H1 (cell line): ENCODE measurements at regions not wholly inside any gene's neighbourhood (a gene's known extent, or its start where the extent isn't known, plus 50 kb on each side); places are given as distances from the start of the nearest gene placed in this dataset.

Experiments
- CTCF ChIA-PET: fragments of 300-600 bp; sonication (Branson Sonifier 250); formaldehyde crosslinking; loops from one replicate; lab custom pipeline; 2021; ENCODE audit not compliant: partially characterized antibody; lab: Charles Lee
- POLR2A ChIA-PET: fragments of 300-600 bp; sonication (Branson Sonifier 250); formaldehyde crosslinking; loops from one replicate; lab custom pipeline; 2021; ENCODE audit warnings: inconsistent platforms; ENCODE audit not compliant: partially characterized antibody; lab: Charles Lee
- DNase-seq, 2 experiments: peaks; one replicate each; pipeline versions ENCODE4 v3.0.0 to v3.0.0-alpha.2; 2010 to 2022; ENCODE audit warnings: low spot score in 2 of 2, low read depth in 1 of 2, mixed read lengths in 1 of 2
- FAIRE-seq: peaks from 2 replicates; lab custom pipeline; 2011; peaks lifted over from hg19 to GRCh38; lab: Jason Lieb, UNC
- H2AFZ ChIP-seq: 2 replicates; pipeline ENCODE4 v1.8.1; 2012; ENCODE audit warnings: low read length, inconsistent platforms
- H2AK5ac ChIP-seq: 2 replicates; pipeline ENCODE4 v1.6.1; 2013; ENCODE audit warnings: low read depth, low read length
- H2BK120ac ChIP-seq: replicated peaks from 2 replicates; pipeline ENCODE3; 2013; ENCODE audit warnings: low read depth, low read length, inconsistent platforms
- H2BK12ac ChIP-seq: 2 replicates; pipeline ENCODE4 v1.6.1; 2013; ENCODE audit warnings: low read depth, low read length
- H2BK15ac ChIP-seq: 2 replicates; pipeline ENCODE4 v1.6.1; 2013; ENCODE audit warnings: low read length
- H2BK20ac ChIP-seq: 2 replicates; pipeline ENCODE4 v1.6.1; 2013; ENCODE audit warnings: low read length
- H2BK5ac ChIP-seq: 2 replicates; pipeline ENCODE4 v1.6.1; 2013; ENCODE audit warnings: low read depth, low read length
- H3K14ac ChIP-seq: 2 replicates; pipeline ENCODE4 v1.6.1; 2013; ENCODE audit warnings: inconsistent platforms; ENCODE audit not compliant: insufficient read length
- H3K18ac ChIP-seq: 2 replicates; pipeline ENCODE4 v1.6.1; 2013; ENCODE audit warnings: low read length; ENCODE audit errors: extremely low read depth
- H3K23ac ChIP-seq: 2 replicates; pipeline ENCODE4 v1.6.1; 2013; ENCODE audit warnings: inconsistent platforms; ENCODE audit not compliant: insufficient read length
- H3K23me2 ChIP-seq: 2 replicates; pipeline ENCODE4 v1.6.1; 2013; ENCODE audit warnings: low read depth, low read length
- H3K27ac ChIP-seq: 2 replicates; pipeline ENCODE4 v1.6.1; 2011; ENCODE audit warnings: low read depth, low read length, inconsistent platforms
- H3K27me3 ChIP-seq, 4 experiments: replicated peaks in 1 of 4; 1 replicate in 1 of 4; 2 replicates in 3 of 4; pipeline versions ENCODE4 v1.6.1 to v1.8.1; 2011 to 2013; ENCODE audit warnings: low read length in 3 of 4, mild to moderate bottlenecking in 3 of 4, inconsistent platforms in 2 of 4, mixed read lengths in 2 of 4, moderate library complexity in 1 of 4; ENCODE audit not compliant: control insufficient read depth in 3 of 4, insufficient read depth in 3 of 4; ENCODE audit errors: extremely low read depth in 1 of 4
- H3K36me3 ChIP-seq, 4 experiments: 2 replicates each; pipeline versions ENCODE4 v1.6.1 to v1.8.1; 2011 to 2013; ENCODE audit warnings: mild to moderate bottlenecking in 4 of 4, low read length in 3 of 4, moderate library complexity in 2 of 4, control low read depth in 1 of 4, inconsistent platforms in 1 of 4; ENCODE audit not compliant: insufficient read depth in 4 of 4, control insufficient read depth in 2 of 4
- H3K4ac ChIP-seq: replicated peaks from 2 replicates; pipeline ENCODE3; 2013; ENCODE audit warnings: low read length, low read depth, mixed read lengths, inconsistent platforms; ENCODE audit not compliant: insufficient read length
- H3K4me1 ChIP-seq, 4 experiments: replicated peaks in 1 of 4; 1 replicate in 1 of 4; 2 replicates in 3 of 4; pipeline versions ENCODE4 v1.6.1 to v1.8.1; 2011 to 2013; ENCODE audit warnings: low read length in 3 of 4, inconsistent platforms in 2 of 4, mixed read lengths in 1 of 4; ENCODE audit not compliant: insufficient read depth in 4 of 4, control insufficient read depth in 3 of 4
- H3K4me2 ChIP-seq, 2 experiments: 2 replicates each; pipeline versions ENCODE4 v1.6.1 to v1.8.1; 2011 to 2013; ENCODE audit warnings: low read depth in 2 of 2, low read length in 2 of 2, control low read depth in 1 of 2, inconsistent platforms in 1 of 2, mild to moderate bottlenecking in 1 of 2; ENCODE audit not compliant: insufficient read depth in 1 of 2
- H3K4me3 ChIP-seq, 4 experiments: fragments of 200-600, 300-600 bp in 1 of 4; sonication (generic), shearing (Covaris generic), sonication (Bioruptor Twin) in 1 of 4; 2 replicates each; pipeline versions ENCODE4 v1.5.1 to v1.8.1; 2011 to 2016; ENCODE audit warnings: low read length in 4 of 4, low read depth in 3 of 4, control low read depth in 2 of 4, inconsistent platforms in 2 of 4, mild to moderate bottlenecking in 2 of 4, mixed read lengths in 1 of 4, moderate library complexity in 1 of 4; ENCODE audit not compliant: insufficient read depth in 2 of 4; ENCODE audit errors: extremely low read depth in 1 of 4
- H3K56ac ChIP-seq: replicated peaks from 2 replicates; pipeline ENCODE3; 2013; ENCODE audit warnings: low read depth, mild to moderate bottlenecking, mixed read lengths, low read length, inconsistent platforms; ENCODE audit not compliant: insufficient read length
- H3K79me1 ChIP-seq: 2 replicates; pipeline ENCODE4 v1.6.1; 2013; ENCODE audit warnings: low read depth, low read length, control low read depth
- H3K79me2 ChIP-seq, 2 experiments: 2 replicates each; pipeline versions ENCODE4 v1.6.1 to v1.8.1; 2012 to 2013; ENCODE audit warnings: low read length in 2 of 2, mild to moderate bottlenecking in 2 of 2, inconsistent platforms in 1 of 2; ENCODE audit not compliant: insufficient read depth in 2 of 2, control insufficient read depth in 1 of 2
- H3K9ac ChIP-seq, 4 experiments: replicated peaks in 1 of 4; 1 replicate in 1 of 4; 2 replicates in 3 of 4; pipeline versions ENCODE4 v1.6.1 to v1.8.1; 2011 to 2013; ENCODE audit warnings: low read depth in 3 of 4, low read length in 3 of 4, control low read depth in 2 of 4, mild to moderate bottlenecking in 2 of 4, moderate library complexity in 2 of 4, inconsistent platforms in 1 of 4; ENCODE audit errors: extremely low read depth in 1 of 4
- H3K9me3 ChIP-seq, 2 experiments: 2 replicates each; pipeline versions ENCODE4 v1.6.1 to v1.8.1; 2012 to 2013; ENCODE audit warnings: mild to moderate bottlenecking in 2 of 2, moderate library complexity in 2 of 2, control low read depth in 1 of 2, inconsistent platforms in 1 of 2, low read depth in 1 of 2, low read length in 1 of 2, mixed read lengths in 1 of 2; ENCODE audit not compliant: insufficient read depth in 2 of 2
- H4K20me1 ChIP-seq, 2 experiments: replicated peaks in 1 of 2; 2 replicates each; pipeline versions ENCODE3 to v1.8.1; 2011 to 2013; ENCODE audit warnings: inconsistent platforms in 2 of 2, low read length in 2 of 2, mild to moderate bottlenecking in 1 of 2; ENCODE audit not compliant: insufficient read depth in 2 of 2, control insufficient read depth in 1 of 2
- H4K5ac ChIP-seq: 2 replicates; pipeline ENCODE4 v1.6.1; 2013; ENCODE audit warnings: low read length, low read depth, mixed read lengths, inconsistent platforms; ENCODE audit not compliant: insufficient read length
- H4K8ac ChIP-seq: 2 replicates; pipeline ENCODE4 v1.8.0; 2013; ENCODE audit warnings: mild to moderate bottlenecking, moderate library complexity, low read length, inconsistent platforms; ENCODE audit not compliant: insufficient read depth; ENCODE audit errors: extremely low read depth
- H4K91ac ChIP-seq: replicated peaks from 2 replicates; pipeline ENCODE3; 2013; ENCODE audit warnings: low read length, mixed read lengths, inconsistent platforms; ENCODE audit not compliant: insufficient read length
- NRF1 ChIP-seq: IDR thresholded peaks from 2 replicates; pipeline ENCODE4 v1.6.1; 2011; ENCODE audit warnings: mild to moderate bottlenecking, low read depth, low read length, improper control_type of control experiment
- POU5F1 ChIP-seq: IDR thresholded peaks from 2 replicates; pipeline ENCODE4 v1.6.1; 2011; ENCODE audit warnings: low read depth, mild to moderate bottlenecking, low read length, moderate library complexity
- WGBS, 2 experiments: shearing (Covaris generic) in 1 of 2; methylation state at CpG; one replicate each; pipeline versions ENCODE4 v1.1.6 to v1.1.7; 2013 to 2015; ENCODE audit warnings: low lambda C conversion rate in 2 of 2, mixed read lengths in 2 of 2, inconsistent platforms in 1 of 2, low coverage in 1 of 2, missing lambda C conversion rate in 1 of 2; ENCODE audit not compliant: insufficient replicate concordance in 2 of 2, insufficient coverage in 1 of 2, insufficient read length in 1 of 2; ENCODE audit errors: extremely low coverage in 1 of 2, missing lambda C conversion rate in 1 of 2; 5-methylcytosine and 5-hydroxymethylcytosine counted together

DNA sequence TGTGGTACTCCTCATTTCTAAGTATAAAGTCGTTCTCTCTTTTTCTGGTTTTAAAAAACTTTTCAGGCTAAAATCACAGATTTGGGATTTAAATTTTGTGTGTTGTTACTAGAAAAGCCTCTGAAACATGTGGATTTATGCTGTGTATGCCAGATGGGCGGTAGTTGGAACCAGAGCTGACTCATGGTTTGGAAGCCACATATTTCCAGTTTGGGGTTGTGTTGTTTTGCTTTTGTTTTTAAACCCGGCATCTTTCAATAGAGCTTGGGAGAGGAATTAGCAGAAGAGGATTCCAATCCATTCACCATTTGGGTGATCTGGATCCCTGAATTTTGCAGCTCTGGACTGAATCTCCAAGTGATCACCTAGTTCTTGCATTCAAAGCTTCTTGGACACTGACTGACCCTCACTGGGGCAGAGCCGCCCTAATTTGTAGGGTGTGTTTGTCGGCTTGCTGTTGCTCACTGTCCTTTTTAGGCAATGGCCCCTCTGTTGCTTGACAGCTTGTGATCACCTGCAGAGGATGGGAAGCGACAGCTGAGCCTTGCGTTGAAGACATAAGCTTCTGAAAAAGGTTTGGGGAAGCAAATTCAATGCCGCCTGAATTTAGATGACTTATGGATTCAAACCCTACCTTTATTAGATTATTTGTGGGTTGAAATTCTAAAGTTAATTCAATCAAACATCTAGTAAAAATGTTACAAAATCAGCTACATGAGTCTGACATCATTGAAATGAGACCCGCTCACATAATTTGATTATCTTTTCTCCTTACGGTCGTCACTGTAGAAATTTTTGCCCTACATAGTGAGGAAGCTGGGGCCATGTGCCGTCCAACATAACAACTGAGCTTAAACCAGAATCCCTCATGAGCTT is 79.9 kb upstream of the CD83 start:
- no peaks in the 10 kb centered on the region for H3K79me1 ChIP-seq
- H3K27ac ChIP-seq, result no peak overlapping the region
- no peak overlapping the region for H2BK20ac ChIP-seq
- no peak overlapping the region for H2BK12ac ChIP-seq
- H4K20me1 ChIP-seq, result no peaks in the 10 kb centered on the region
- H3K36me3 ChIP-seq, result no peaks in the 10 kb centered on the region
- WGBS, 2 experiments, result 83% methylated on average over 12 of the region's 12 CpGs; no CpG with 5 or more reads in 1 of the 2 experiments
- H2AFZ ChIP-seq, result peak overlapping the region; percentile 18; the same call in 1 of the 2 replicates
- DNase-seq, result no peak
- H3K18ac ChIP-seq, result no peak overlapping the region
- H3K56ac ChIP-seq, result no peak overlapping the region
- no peaks in the 10 kb centered on the region for H3K79me2 ChIP-seq
- H3K23ac ChIP-seq, result no peak overlapping the region
- no peak for FAIRE-seq
- CTCF ChIA-PET, result interaction anchor here (0.6 to 14.9 kb wide), 24 partner anchors 8 to 1101 kb away, joined by 3 to 189 read pairs (median 4); partner anchors contain the start of gene RNF182
- no peak overlapping the region for H4K8ac ChIP-seq
- H3K9ac ChIP-seq, result no peak overlapping the region
- no peak overlapping the region for H3K4me2 ChIP-seq
- TF ChIP-seq POU5F1 (no peak), NRF1 (no peak)
- no peak overlapping the region for H3K4ac ChIP-seq
- no peak overlapping the region for H2AK5ac ChIP-seq
- H3K23me2 ChIP-seq, result no peaks in the 10 kb centered on the region
- H3K27me3 ChIP-seq, result no peaks in the 10 kb centered on the region
- 0 out of 4 replicates have a peak, but pooled peaks cover 0 to 2% of the 10 kb centered on the region in 2 experiments for H3K9me3 ChIP-seq
- no peak overlapping the region for H2BK5ac ChIP-seq
- no peak overlapping the region for H2BK15ac ChIP-seq
- H4K91ac ChIP-seq, result no peak overlapping the region
- H3K4me1 ChIP-seq, result peaks cover 2 to 11% (median 6%) of the 10 kb centered on the region in 4 experiments; a peak in 5 of 7 replicates
- POLR2A ChIA-PET, result interaction anchor here (0.6 to 1.3 kb wide), 5 partner anchors 9 to 34 kb away, joined by 3 to 4 read pairs (median 4); no protein-coding TSS in a partner anchor
- H2BK120ac ChIP-seq, result no peak overlapping the region
- H4K5ac ChIP-seq, result no peak overlapping the region
- no peak overlapping the region for H3K14ac ChIP-seq
- no peak overlapping the region for H3K4me3 ChIP-seq
